HUES6 (cell line): ENCODE measurements at regions not wholly inside any gene's neighbourhood (a gene's known extent, or its start where the extent isn't known, plus 50 kb on each side); places are given as distances from the start of the nearest gene placed in this dataset.

Source experiments
- H3K27ac ChIP-seq: 2 replicates; pipeline ENCODE4 v1.7.0; 2013; ENCODE audit warnings: low read depth, mild to moderate bottlenecking, low read length, inconsistent platforms
- H3K27me3 ChIP-seq: 2 replicates; pipeline ENCODE4 v1.6.1; 2013; ENCODE audit warnings: low read length; ENCODE audit not compliant: control insufficient read depth, insufficient read depth
- H3K36me3 ChIP-seq: 2 replicates; pipeline ENCODE4 v1.6.1; 2013; ENCODE audit warnings: low read length; ENCODE audit not compliant: control insufficient read depth, insufficient read depth
- H3K4me1 ChIP-seq: 2 replicates; pipeline ENCODE4 v1.6.1; 2013; ENCODE audit warnings: low read length; ENCODE audit not compliant: control insufficient read depth, insufficient read depth
- H3K4me3 ChIP-seq: 2 replicates; pipeline ENCODE4 v1.5.1; 2013; ENCODE audit warnings: low read depth, low read length
- H3K9ac ChIP-seq: one replicate; pipeline ENCODE4 v1.6.1; 2013; ENCODE audit warnings: mild to moderate bottlenecking, low read length
- H3K9me3 ChIP-seq: 2 replicates; pipeline ENCODE4 v1.6.1; 2013; ENCODE audit warnings: low read depth, low read length; ENCODE audit not compliant: control insufficient read depth, insufficient read depth

DNA sequence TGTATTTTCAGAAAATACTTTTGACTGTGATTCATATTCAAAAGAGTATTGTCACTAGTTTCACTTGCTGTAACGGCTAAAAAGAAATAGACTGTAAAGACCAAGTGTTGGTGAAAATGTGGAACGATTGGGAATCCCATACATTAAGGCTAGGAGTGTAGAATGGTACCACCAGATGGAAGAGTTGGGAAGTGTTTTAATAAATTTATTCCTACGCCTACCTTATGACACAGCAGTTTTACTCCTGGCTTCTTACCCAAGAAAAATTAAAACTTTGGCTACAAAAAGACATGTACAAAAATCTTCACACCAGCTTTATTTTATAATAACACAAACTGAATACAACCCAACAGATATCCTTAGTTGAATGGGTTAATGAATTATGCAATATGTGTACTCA, 256.2 kb downstream of the TAF11L14 start:
- no peak overlapping the region for H3K9ac ChIP-seq
- H3K27me3 ChIP-seq, result no peaks in the 10 kb centered on the region
- no peak overlapping the region for H3K4me3 ChIP-seq
- no peaks in the 10 kb centered on the region for H3K4me1 ChIP-seq
- H3K27ac ChIP-seq, result no peak overlapping the region
- H3K9me3 ChIP-seq, result no peaks in the 10 kb centered on the region
- H3K36me3 ChIP-seq, result no peaks in the 10 kb centered on the region

DNA sequence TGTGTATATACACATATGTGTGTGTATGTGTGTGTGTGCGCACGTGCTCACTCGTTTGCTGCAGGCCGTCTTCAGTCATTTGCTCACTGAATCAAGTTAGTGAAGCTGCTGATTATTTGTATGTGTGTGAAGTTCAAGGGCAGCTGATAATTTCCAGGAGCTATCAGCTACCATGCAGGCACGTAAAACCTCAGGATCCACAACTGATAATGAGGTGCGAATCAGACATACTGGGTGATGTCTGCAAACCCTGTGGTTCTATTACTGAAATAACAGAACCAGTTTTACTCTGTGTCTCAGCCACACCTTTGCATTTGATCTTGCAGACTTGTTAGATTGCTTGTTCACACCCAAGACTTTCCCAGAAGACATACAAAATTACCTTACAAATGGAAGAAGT, 257.6 kb downstream of the TAF11L14 start:
- Histone ChIP-seq H3K36me3 (no peaks in the 10 kb centered on the region), H3K27ac (no peak overlapping the region), H3K9ac (no peak overlapping the region), H3K4me1 (no peaks in the 10 kb centered on the region), H3K9me3 (no peaks in the 10 kb centered on the region), H3K4me3 (no peak overlapping the region), H3K27me3 (no peaks in the 10 kb centered on the region)

DNA sequence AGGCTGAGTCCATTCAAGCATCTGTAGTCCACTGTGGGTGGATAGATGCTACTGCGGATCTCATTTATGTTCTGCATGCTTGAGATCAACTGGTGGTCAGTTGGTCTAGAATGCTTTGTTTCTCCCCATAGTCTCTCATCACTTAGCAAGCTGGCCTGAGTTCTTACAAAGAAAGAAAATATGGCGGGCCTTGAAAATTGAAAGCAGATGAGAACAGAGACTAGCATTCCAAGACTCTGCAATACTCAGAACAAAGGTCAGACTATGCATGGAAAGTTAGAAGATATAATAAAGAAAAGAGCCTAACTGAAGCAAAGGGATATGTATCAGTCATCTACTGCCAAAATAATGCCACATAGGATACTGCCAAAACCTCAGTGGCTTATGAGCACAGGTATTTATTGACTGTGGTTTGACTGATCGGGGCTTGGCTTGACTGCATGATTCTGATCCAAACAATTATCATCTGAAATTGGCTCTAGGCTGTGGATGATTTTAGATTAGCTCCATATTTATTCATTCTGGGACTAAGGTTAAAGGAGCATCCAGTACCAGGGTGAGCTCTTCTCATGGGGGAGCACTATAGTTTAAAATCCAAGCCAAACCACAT, 258.9 kb downstream of the TAF11L14 start:
- Histone ChIP-seq H3K27me3 (no peaks in the 10 kb centered on the region), H3K9ac (no peak overlapping the region), H3K4me1 (no peaks in the 10 kb centered on the region), H3K27ac (no peak overlapping the region), H3K4me3 (no peak overlapping the region), H3K9me3 (no peaks in the 10 kb centered on the region), H3K36me3 (no peaks in the 10 kb centered on the region)

DNA sequence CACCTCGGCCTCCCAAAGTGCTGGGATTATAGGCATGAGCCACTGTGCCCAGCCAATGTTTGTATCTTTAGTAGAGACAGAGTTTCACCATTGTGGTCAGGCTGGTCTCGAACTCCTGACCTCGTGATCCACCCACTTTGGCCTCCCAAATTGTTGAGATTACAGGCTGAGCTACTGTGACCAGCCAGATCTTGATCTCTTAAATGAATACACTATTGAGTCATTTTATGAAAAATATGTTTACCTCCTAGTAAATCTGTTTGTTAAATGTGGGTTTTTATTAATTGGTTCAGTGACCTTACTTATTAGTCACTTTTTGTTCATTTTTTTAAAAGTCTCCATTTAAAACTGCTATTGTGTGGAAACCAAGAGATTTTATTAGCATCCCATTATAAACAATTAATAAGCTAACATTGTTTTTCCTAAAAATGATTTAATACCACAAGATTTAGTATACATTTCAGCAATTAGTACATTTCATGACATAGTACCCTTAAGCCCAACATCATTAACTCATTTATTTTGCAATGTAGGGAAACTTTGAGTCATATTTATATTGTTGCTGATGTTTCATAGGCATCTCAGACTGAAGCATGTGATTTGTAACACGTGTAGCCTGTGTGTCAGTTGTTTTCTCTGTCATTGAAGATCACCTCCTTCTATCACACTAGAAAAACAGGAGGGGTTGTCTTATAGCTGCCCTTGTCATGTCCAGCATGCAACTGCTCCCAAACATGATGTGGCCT, 261.2 kb downstream of the TAF11L14 start:
- Histone ChIP-seq H3K9me3 (no peaks in the 10 kb centered on the region), H3K4me1 (no peaks in the 10 kb centered on the region), H3K36me3 (no peaks in the 10 kb centered on the region), H3K27ac (no peak overlapping the region), H3K4me3 (no peak overlapping the region), H3K9ac (no peak overlapping the region), H3K27me3 (no peaks in the 10 kb centered on the region)

DNA sequence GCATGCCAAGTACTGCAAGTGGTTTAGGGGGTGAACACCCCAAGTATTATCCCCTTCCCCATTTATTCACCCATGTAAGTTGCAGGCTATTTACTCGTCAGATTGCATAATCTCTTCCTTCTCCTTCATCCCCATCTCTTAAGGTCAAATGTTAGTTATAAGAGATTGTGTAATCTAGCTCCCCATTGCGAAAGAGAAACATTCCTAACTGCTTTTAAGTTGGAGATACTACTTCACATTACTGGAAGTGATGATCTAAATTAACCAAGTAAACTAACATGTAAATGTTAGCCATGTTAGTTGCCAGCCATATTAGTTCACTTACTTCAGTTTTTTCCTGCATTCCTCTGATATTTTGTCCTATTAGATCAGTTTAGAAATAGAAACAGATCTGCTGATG, 262.3 kb downstream of the TAF11L14 start:
- H3K4me1 ChIP-seq, result no peaks in the 10 kb centered on the region
- H3K9ac ChIP-seq, result no peak overlapping the region
- no peaks in the 10 kb centered on the region for H3K36me3 ChIP-seq
- no peak overlapping the region for H3K27ac ChIP-seq
- H3K4me3 ChIP-seq, result no peak overlapping the region
- no peaks in the 10 kb centered on the region for H3K27me3 ChIP-seq
- H3K9me3 ChIP-seq, result no peaks in the 10 kb centered on the region

DNA sequence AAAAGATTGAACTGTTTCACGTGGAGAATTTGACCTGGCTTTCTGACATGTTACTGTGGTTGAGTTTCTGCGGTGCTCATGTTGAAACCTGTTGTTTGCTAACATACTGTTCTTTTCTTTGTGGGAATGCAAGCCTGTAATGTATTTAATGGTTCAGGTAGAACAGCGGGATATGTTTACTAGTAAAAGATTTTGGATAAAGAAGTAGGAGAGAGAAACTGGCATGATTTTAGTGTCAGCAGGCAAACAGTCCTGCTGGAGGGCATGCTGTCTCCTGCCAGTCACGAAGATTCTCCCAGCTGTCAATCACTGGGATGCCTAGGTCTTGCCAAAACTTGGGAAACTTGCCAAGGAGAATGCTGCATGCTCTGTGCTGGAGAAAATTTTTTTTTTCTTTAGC, 263.5 kb downstream of the TAF11L14 start:
- Histone ChIP-seq H3K27me3 (no peaks in the 10 kb centered on the region), H3K27ac (no peak overlapping the region), H3K9ac (no peak overlapping the region)

DNA sequence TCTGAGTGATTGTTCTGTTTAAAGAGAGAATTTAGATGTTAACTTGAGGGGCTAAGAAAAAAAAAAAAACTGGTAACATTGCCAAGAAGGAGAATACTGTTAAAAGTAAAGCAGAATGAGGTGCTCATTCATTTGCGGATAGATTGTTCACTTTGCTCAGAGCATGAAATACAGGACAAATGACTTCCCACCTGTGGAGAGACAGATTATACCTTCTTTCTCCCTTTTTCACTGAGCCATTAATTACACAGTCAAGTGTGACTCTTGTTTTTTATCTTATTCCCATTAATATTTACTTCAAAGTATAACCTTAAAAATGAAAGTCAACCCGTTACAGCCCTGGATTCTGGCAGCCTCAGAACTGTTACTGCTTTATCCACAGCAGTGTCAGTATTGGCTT, 264.5 kb downstream of the TAF11L14 start:
- no peaks in the 10 kb centered on the region for H3K9me3 ChIP-seq
- no peaks in the 10 kb centered on the region for H3K27me3 ChIP-seq
- no peaks in the 10 kb centered on the region for H3K4me1 ChIP-seq
- H3K9ac ChIP-seq, result no peak overlapping the region
- H3K27ac ChIP-seq, result no peak overlapping the region
- no peaks in the 10 kb centered on the region for H3K36me3 ChIP-seq
- H3K4me3 ChIP-seq, result no peak overlapping the region

More for the DNA sequence above, 263.5 kb downstream of the TAF11L14 start:
- no peaks in the 10 kb centered on the region for H3K36me3 ChIP-seq
- no peaks in the 10 kb centered on the region for H3K4me1 ChIP-seq
- no peaks in the 10 kb centered on the region for H3K9me3 ChIP-seq
- no peak overlapping the region for H3K4me3 ChIP-seq

DNA sequence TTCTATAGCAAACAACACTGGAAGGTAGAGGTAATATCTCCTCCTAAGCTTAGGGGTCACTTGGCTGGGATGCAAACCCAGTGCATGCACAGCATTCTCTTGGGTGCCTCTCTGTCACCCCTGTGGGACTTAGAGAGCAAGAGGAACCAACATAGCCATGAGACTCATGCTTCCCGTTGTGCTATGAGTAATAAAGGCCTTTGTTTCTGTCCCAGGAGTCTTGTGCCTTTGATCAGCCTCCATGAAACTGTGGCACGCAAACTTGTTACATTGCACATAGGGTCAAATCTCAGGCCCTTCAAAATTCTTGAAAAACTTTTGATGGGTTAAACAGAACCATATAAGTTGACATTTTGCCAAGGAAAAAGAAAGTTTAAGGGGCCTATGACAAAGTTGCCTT, 272.8 kb downstream of the TAF11L14 start:
- H3K36me3 ChIP-seq, result no peaks in the 10 kb centered on the region
- no peaks in the 10 kb centered on the region for H3K9me3 ChIP-seq
- H3K27me3 ChIP-seq, result no peaks in the 10 kb centered on the region
- H3K27ac ChIP-seq, result no peak overlapping the region
- no peak overlapping the region for H3K9ac ChIP-seq
- no peaks in the 10 kb centered on the region for H3K4me1 ChIP-seq
- H3K4me3 ChIP-seq, result no peak overlapping the region

DNA sequence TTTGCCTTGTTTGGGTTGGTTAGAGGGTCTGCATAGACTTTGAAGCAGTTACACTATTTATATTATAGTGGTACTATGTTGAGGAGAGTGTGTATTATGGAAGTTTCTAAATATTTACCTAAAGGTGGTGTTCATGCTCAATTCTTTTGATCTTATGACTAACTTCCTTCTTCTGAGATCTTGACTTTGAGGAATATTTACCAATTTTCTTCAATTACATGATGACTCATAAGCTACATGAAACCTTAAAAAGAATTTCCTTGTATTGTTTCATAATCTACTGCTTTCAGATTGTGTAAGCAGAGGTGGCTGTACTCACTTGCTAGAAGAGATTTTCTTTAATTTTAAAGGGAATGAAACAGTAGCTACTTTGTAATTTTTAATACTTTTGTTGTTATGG, 276.1 kb downstream of the TAF11L14 start:
- H3K9ac ChIP-seq, result no peak overlapping the region
- no peaks in the 10 kb centered on the region for H3K36me3 ChIP-seq
- no peaks in the 10 kb centered on the region for H3K27me3 ChIP-seq
- H3K4me3 ChIP-seq, result no peak overlapping the region
- no peaks in the 10 kb centered on the region for H3K9me3 ChIP-seq
- no peak overlapping the region for H3K27ac ChIP-seq
- H3K4me1 ChIP-seq, result no peaks in the 10 kb centered on the region

DNA sequence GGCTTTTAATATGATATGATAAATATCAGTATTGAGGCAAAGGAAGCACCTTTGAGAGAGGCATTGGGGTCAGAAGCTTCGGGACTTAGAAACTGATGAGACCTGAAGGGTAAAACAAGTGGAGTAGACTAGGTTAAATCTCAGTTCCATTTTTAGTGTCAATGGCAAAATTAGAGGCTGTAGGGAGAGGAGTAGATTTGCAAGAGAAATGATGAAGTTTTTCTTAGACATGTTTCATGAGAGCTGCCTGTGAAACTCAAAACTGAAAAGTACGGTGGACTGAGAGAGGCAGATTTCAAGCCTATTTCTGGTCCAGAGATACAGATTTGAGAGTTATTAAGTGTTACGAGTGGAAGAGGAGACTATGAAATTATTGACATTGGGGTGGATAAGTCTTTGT, 278.5 kb downstream of the TAF11L14 start:
- Histone ChIP-seq H3K9ac (no peak overlapping the region), H3K4me1 (no peaks in the 10 kb centered on the region), H3K4me3 (no peak overlapping the region), H3K27me3 (no peaks in the 10 kb centered on the region), H3K27ac (no peak overlapping the region), H3K9me3 (no peaks in the 10 kb centered on the region), H3K36me3 (no peaks in the 10 kb centered on the region)

DNA sequence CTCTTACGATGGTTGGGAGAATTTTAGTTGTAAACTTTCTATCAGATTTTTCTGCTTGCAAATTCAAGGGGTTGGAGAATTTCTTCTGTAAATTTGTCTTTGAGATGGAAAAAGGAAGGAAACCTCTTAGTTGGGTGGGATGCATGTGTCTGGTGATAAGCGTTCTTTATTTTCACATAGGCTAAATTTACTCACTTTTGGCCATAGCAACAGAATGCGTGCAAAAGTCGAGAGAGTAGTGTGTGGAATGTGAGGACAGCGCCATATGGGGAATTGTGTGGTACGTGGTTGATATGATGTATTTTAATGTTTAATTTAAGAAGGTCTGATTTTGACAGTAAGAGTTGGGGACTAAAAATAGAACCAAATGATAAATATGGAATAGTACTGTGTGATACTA, 282.2 kb downstream of the TAF11L14 start:
- Histone ChIP-seq H3K4me1 (peaks cover 9% of the 10 kb centered on the region), H3K27ac (no peak overlapping the region), H3K36me3 (no peaks in the 10 kb centered on the region), H3K27me3 (no peaks in the 10 kb centered on the region), H3K9ac (no peak overlapping the region), H3K9me3 (no peaks in the 10 kb centered on the region), H3K4me3 (no peak overlapping the region)
